ENCODE measurements at regions not wholly inside any gene's neighbourhood (a gene's known extent, or its start where the extent isn't known, plus 50 kb on each side); places are given as distances from the start of the nearest gene placed in this dataset.

- H2AFZ ChIP-seq (ENCODE audit: low read depth, low read length, poor library complexity, severe bottlenecking): no peak overlapping the region
- TF ChIP-seq POLR2AphosphoS5 (IDR thresholded peaks at IDR 0.05; ENCODE audit: low read depth, low read length) (no peak), FOSL1 (IDR thresholded peaks at IDR 0.05; ENCODE audit: low read depth) (no peak), ATF3 (IDR thresholded peaks at IDR 0.05) (no peak), REST (IDR thresholded peaks at IDR 0.05; ENCODE audit: low read depth) (no peak)
- H3K27me3 ChIP-seq (ENCODE audit: insufficient read depth, low read length): no peaks in the 10 kb centered on the region
- H3K79me2 ChIP-seq (ENCODE audit: insufficient read depth, low read length): no peaks in the 10 kb centered on the region
- no peaks in the 10 kb centered on the region for H3K9me3 ChIP-seq (ENCODE audit: control insufficient read depth in 1 of 2, insufficient read depth in 1 of 2, low read depth in 1 of 2, low read length in 2 of 2)
- H3K36me3 ChIP-seq (ENCODE audit: control insufficient read depth in 1 of 2, insufficient read depth in 2 of 2, low read length in 2 of 2): no peaks in the 10 kb centered on the region
- ChIA-PET CTCF (no interaction called here), RAD21 (ENCODE audit: low non-redundant PET in 1 of 2, low total read pairs in 2 of 2, uncharacterized antibody in 2 of 2, unreplicated experiment in 2 of 2) (no interaction called here), POLR2A (no interaction called here)
- no peak for ATAC-seq
- no peak overlapping the region for H3K4me3 ChIP-seq (replicated peaks in 1 of 2; ENCODE audit: low read depth in 1 of 2, low read length in 2 of 2)
- H3K9me2 ChIP-seq (ENCODE audit: insufficient read depth): no peaks in the 10 kb centered on the region
- no peak overlapping the region for H3K27ac ChIP-seq (ENCODE audit: low read depth, low read length)
- H3K4me2 ChIP-seq (ENCODE audit: low read length): no peak overlapping the region
- no TSS peak for BruUV-seq (replicated peaks)
- H4K20me1 ChIP-seq (ENCODE audit: insufficient read depth): no peaks in the 10 kb centered on the region
- DNase-seq (ENCODE audit: low read depth, low spot score): no peak
- no peak overlapping the region for H3K9ac ChIP-seq (ENCODE audit: low read length)
- no peaks in the 10 kb centered on the region for H3K4me1 ChIP-seq (ENCODE audit: control insufficient read depth in 1 of 2, insufficient read depth in 2 of 2, low read length in 2 of 2)
- intact Hi-C loops (cut with micrococcal nuclease): no loop called here
Observed at GRCh38 chr4:132934911-132935310, 214.2 kb upstream of the PCDH10 start.

- H3K9me2 ChIP-seq (ENCODE audit: insufficient read depth): no peaks in the 10 kb centered on the region
- no peaks in the 10 kb centered on the region for H3K4me1 ChIP-seq (ENCODE audit: control insufficient read depth in 1 of 2, insufficient read depth in 2 of 2, low read length in 2 of 2)
- ChIA-PET POLR2A (no interaction called here), RAD21 (ENCODE audit: low non-redundant PET in 1 of 2, low total read pairs in 2 of 2, uncharacterized antibody in 2 of 2, unreplicated experiment in 2 of 2) (no interaction called here), CTCF (no interaction called here)
- H3K79me2 ChIP-seq (ENCODE audit: insufficient read depth, low read length): no peaks in the 10 kb centered on the region
- no TSS peak for BruUV-seq (replicated peaks)
- no peak overlapping the region for H3K4me2 ChIP-seq (ENCODE audit: low read length)
- no peak for DNase-seq (ENCODE audit: low read depth, low spot score)
- no peaks in the 10 kb centered on the region for H3K9me3 ChIP-seq (ENCODE audit: control insufficient read depth in 1 of 2, insufficient read depth in 1 of 2, low read depth in 1 of 2, low read length in 2 of 2)
- no peaks in the 10 kb centered on the region for H4K20me1 ChIP-seq (ENCODE audit: insufficient read depth)
- intact Hi-C loops (cut with micrococcal nuclease): no loop called here
- no peak overlapping the region for H2AFZ ChIP-seq (ENCODE audit: low read depth, low read length, poor library complexity, severe bottlenecking)
- no peak overlapping the region for H3K27ac ChIP-seq (ENCODE audit: low read depth, low read length)
- ATAC-seq: no peak
- no peak overlapping the region for H3K4me3 ChIP-seq (replicated peaks in 1 of 2; ENCODE audit: low read depth in 1 of 2, low read length in 2 of 2)
- no peaks in the 10 kb centered on the region for H3K27me3 ChIP-seq (ENCODE audit: insufficient read depth, low read length)
- H3K9ac ChIP-seq (ENCODE audit: low read length): no peak overlapping the region
- no peaks in the 10 kb centered on the region for H3K36me3 ChIP-seq (ENCODE audit: control insufficient read depth in 1 of 2, insufficient read depth in 2 of 2, low read length in 2 of 2)
- TF ChIP-seq CBX3 (IDR thresholded peaks at IDR 0.05; ENCODE audit: low read depth) (no peak), JUND (IDR thresholded peaks at IDR 0.05) (no peak), EZH2 (IDR thresholded peaks at IDR 0.05) (no peak), TCF7L2 (IDR thresholded peaks at IDR 0.05; ENCODE audit: borderline replicate concordance, extremely low read depth, insufficient read depth, insufficient read length) (no peak), FOSL1 (IDR thresholded peaks at IDR 0.05; ENCODE audit: low read depth) (no peak), EZH2phosphoT487 (IDR thresholded peaks at IDR 0.05; ENCODE audit: borderline replicate concordance) (no peak), EGR1 (IDR thresholded peaks at IDR 0.05; ENCODE audit: low read depth) (no peak), SIN3A (IDR thresholded peaks at IDR 0.05; ENCODE audit: low read depth) (no peak), ZFX (IDR thresholded peaks at IDR 0.05) (no peak), ATF3 (IDR thresholded peaks at IDR 0.05) (no peak), POLR2AphosphoS5 (IDR thresholded peaks at IDR 0.05; ENCODE audit: low read depth, low read length) (no peak), REST (IDR thresholded peaks at IDR 0.05; ENCODE audit: low read depth) (no peak), CEBPB (IDR thresholded peaks at IDR 0.05; ENCODE audit: low read depth) (no peak)
- TF ChIP-seq, protein P1, sequence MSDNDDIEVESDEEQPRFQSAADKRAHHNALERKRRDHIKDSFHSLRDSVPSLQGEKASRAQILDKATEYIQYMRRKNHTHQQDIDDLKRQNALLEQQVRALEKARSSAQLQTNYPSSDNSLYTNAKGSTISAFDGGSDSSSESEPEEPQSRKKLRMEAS (IDR thresholded peaks at IDR 0.05): no peak
Observed at GRCh38 chr4:132955146-132955545, 193.9 kb upstream of the PCDH10 start.
